ENCODE measurements at regions not wholly inside any gene's neighbourhood (a gene's known extent, or its start where the extent isn't known, plus 50 kb on each side); places are given as distances from the start of the nearest gene placed in this dataset.

DNA sequence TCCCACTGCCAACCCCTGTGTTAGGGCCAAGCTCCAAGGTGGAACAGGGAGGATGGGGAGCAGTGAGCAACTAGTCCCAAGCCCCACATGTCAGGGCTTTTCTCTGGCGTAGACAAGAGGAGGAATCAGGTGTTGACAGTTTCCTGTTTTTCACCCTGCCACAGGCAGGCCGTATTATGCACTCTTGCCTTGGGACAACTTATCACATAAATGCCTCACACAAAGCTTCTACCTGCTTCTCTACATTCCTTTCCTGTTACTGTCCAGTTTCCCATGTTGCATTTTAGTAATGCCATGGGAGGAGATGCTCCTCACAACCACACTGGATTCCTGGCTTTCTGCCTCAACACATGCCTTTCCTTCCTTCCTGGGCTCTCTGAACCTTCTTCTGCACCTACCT is 381.2 kb upstream of the ATP11B start:
- TF ChIP-seq, protein P1, sequence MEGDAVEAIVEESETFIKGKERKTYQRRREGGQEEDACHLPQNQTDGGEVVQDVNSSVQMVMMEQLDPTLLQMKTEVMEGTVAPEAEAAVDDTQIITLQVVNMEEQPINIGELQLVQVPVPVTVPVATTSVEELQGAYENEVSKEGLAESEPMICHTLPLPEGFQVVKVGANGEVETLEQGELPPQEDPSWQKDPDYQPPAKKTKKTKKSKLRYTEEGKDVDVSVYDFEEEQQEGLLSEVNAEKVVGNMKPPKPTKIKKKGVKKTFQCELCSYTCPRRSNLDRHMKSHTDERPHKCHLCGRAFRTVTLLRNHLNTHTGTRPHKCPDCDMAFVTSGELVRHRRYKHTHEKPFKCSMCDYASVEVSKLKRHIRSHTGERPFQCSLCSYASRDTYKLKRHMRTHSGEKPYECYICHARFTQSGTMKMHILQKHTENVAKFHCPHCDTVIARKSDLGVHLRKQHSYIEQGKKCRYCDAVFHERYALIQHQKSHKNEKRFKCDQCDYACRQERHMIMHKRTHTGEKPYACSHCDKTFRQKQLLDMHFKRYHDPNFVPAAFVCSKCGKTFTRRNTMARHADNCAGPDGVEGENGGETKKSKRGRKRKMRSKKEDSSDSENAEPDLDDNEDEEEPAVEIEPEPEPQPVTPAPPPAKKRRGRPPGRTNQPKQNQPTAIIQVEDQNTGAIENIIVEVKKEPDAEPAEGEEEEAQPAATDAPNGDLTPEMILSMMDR (IDR thresholded peaks at IDR 0.05): no peak
- TF ChIP-seq POLR2A (IDR thresholded peaks at IDR 0.05) (no peak), EP300 (IDR thresholded peaks at IDR 0.05) (no peak)

Data from suprapubic skin (tissue), 3 donors.